ENCODE measurements at regions not wholly inside any gene's neighbourhood (a gene's known extent, or its start where the extent isn't known, plus 50 kb on each side); places are given as distances from the start of the nearest gene placed in this dataset.
"Not testable (repeated sequence)": the region's sequence is repeated elsewhere in the genome, so short reads cannot be mapped to it uniquely, and the experiment has no call there.

GRCh38 chr2:106323337-106324013 is 129.4 kb upstream of the UXS1 start:
- H3K4me3 ChIP-seq (ENCODE audit: low read length in 2 of 2) = no peak overlapping the region
- no peak overlapping the region for H3K27ac ChIP-seq (ENCODE audit: low read depth in 1 of 2, low read length in 1 of 2)
- H3K9me3 ChIP-seq (ENCODE audit: control insufficient read depth in 2 of 2, insufficient read depth in 1 of 2, low read length in 1 of 2) = no peaks in the 10 kb centered on the region
- H3K36me3 ChIP-seq (ENCODE audit: control insufficient read depth in 2 of 2, insufficient read depth in 2 of 2, low read length in 1 of 2) = no peaks in the 10 kb centered on the region
- H3K27me3 ChIP-seq (ENCODE audit: control insufficient read depth in 2 of 2, insufficient read depth in 1 of 2, low read length in 1 of 2) = no peaks in the 10 kb centered on the region
- no peaks in the 10 kb centered on the region for H3K4me1 ChIP-seq (ENCODE audit: control insufficient read depth in 2 of 2, insufficient read depth in 2 of 2, low read length in 2 of 2)
- DNase-seq (ENCODE audit: low read depth in 6 of 9, low spot score in 9 of 9) = no peak
- 64% methylated on average over 10 of the region's 10 CpGs for WGBS

DNA sequence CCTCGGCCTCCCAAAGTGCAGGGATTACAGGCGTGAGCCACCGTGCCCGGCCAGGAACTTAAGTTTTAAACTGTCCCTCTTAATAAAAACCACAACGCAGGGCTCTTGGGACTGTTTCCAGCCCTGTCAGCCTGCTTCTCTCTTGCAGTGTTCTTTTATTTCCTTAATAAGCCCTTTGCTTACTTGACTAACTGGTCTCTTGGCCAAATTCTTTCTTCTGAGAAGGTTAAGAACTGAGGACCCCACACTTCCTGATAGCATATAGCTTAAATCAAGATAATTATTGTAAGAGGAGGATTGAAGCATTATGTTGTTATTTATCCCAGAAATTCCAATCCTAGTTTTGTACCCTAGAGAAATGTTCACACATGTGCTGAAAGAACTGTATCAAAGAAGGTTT is 128.2 kb upstream of the UXS1 start:
- no peaks in the 10 kb centered on the region for H3K27me3 ChIP-seq (ENCODE audit: control insufficient read depth in 2 of 2, insufficient read depth in 1 of 2, low read length in 1 of 2)
- no peak overlapping the region for H3K27ac ChIP-seq (ENCODE audit: low read depth in 1 of 2, low read length in 1 of 2)
- H3K36me3 ChIP-seq (ENCODE audit: control insufficient read depth in 2 of 2, insufficient read depth in 2 of 2, low read length in 1 of 2) = no peaks in the 10 kb centered on the region
- WGBS = 86% methylated on average over 5 of the region's 5 CpGs
- no peak overlapping the region for H3K4me3 ChIP-seq (ENCODE audit: low read length in 2 of 2)
- H3K9me3 ChIP-seq (ENCODE audit: control insufficient read depth in 2 of 2, insufficient read depth in 1 of 2, low read length in 1 of 2) = no peaks in the 10 kb centered on the region
- DNase-seq (ENCODE audit: low read depth in 6 of 9, low spot score in 9 of 9) = no peak
- H3K4me1 ChIP-seq (ENCODE audit: control insufficient read depth in 2 of 2, insufficient read depth in 2 of 2, low read length in 2 of 2) = no peaks in the 10 kb centered on the region

- H3K27ac ChIP-seq (ENCODE audit: low read depth in 1 of 2, low read length in 1 of 2); H3K9me3 ChIP-seq (ENCODE audit: control insufficient read depth in 2 of 2, insufficient read depth in 1 of 2, low read length in 1 of 2); DNase-seq (ENCODE audit: low read depth in 6 of 9, low spot score in 9 of 9); H3K4me1 ChIP-seq (ENCODE audit: control insufficient read depth in 2 of 2, insufficient read depth in 2 of 2, low read length in 2 of 2); H3K4me3 ChIP-seq (ENCODE audit: low read length in 2 of 2); H3K36me3 ChIP-seq (ENCODE audit: control insufficient read depth in 2 of 2, insufficient read depth in 2 of 2, low read length in 1 of 2); H3K27me3 ChIP-seq (ENCODE audit: control insufficient read depth in 2 of 2, insufficient read depth in 1 of 2, low read length in 1 of 2): not testable (repeated sequence)
- 97% methylated on average over 2 of the region's 2 CpGs for WGBS
These were observed 126.3 kb upstream of the UXS1 start for GRCh38 chr2:106320439-106320838.

DNA sequence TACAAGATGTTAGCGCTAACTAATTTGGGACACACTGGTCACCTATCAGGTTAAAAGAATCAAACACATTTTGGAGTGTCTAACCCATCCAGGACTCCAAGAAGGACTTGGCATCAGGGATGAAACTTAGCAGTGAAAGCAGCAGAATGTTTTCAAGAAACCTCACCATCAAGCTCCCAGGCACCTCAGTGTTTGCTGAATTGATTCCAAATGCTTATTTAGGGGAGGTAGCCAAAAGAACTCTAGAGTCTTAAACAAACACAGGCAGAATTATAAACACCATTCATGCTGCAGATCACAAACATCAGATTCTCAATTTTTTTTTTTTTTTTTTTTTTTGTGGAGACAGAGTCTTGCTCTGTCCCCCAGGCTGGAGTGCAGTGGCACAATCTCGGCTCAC is 122.8 kb upstream of the UXS1 start:
- no peak overlapping the region for H3K27ac ChIP-seq (ENCODE audit: low read depth in 1 of 2, low read length in 1 of 2)
- DNase-seq (ENCODE audit: low read depth in 6 of 9, low spot score in 9 of 9) = no peak

GRCh38 chr2:106314444-106314843 is 120.3 kb upstream of the UXS1 start:
- H3K27me3 ChIP-seq (ENCODE audit: control insufficient read depth in 2 of 2, insufficient read depth in 1 of 2, low read length in 1 of 2) = no peaks in the 10 kb centered on the region
- 59% methylated on average over 3 of the region's 3 CpGs for WGBS
- DNase-seq (ENCODE audit: low read depth in 6 of 9, low spot score in 9 of 9) = peak in 2 of 9 donors; percentile 3 to 19
- no peaks in the 10 kb centered on the region for H3K9me3 ChIP-seq (ENCODE audit: control insufficient read depth in 2 of 2, insufficient read depth in 1 of 2, low read length in 1 of 2)
- no peak overlapping the region for H3K4me3 ChIP-seq (ENCODE audit: low read length in 2 of 2)
- no peaks in the 10 kb centered on the region for H3K36me3 ChIP-seq (ENCODE audit: control insufficient read depth in 2 of 2, insufficient read depth in 2 of 2, low read length in 1 of 2)
- H3K4me1 ChIP-seq (ENCODE audit: control insufficient read depth in 2 of 2, insufficient read depth in 2 of 2, low read length in 2 of 2) = no peaks in the 10 kb centered on the region
- H3K27ac ChIP-seq (ENCODE audit: low read depth in 1 of 2, low read length in 1 of 2) = no peak overlapping the region

More for the DNA sequence above, 122.8 kb upstream of the UXS1 start:
- H3K27me3 ChIP-seq (ENCODE audit: control insufficient read depth in 2 of 2, insufficient read depth in 1 of 2, low read length in 1 of 2) = no peaks in the 10 kb centered on the region
- no peaks in the 10 kb centered on the region for H3K4me1 ChIP-seq (ENCODE audit: control insufficient read depth in 2 of 2, insufficient read depth in 2 of 2, low read length in 2 of 2)
- no peaks in the 10 kb centered on the region for H3K9me3 ChIP-seq (ENCODE audit: control insufficient read depth in 2 of 2, insufficient read depth in 1 of 2, low read length in 1 of 2)
- no peaks in the 10 kb centered on the region for H3K36me3 ChIP-seq (ENCODE audit: control insufficient read depth in 2 of 2, insufficient read depth in 2 of 2, low read length in 1 of 2)
- 98% methylated on average over 2 of the region's 2 CpGs for WGBS
- no peak overlapping the region for H3K4me3 ChIP-seq (ENCODE audit: low read length in 2 of 2)

DNA sequence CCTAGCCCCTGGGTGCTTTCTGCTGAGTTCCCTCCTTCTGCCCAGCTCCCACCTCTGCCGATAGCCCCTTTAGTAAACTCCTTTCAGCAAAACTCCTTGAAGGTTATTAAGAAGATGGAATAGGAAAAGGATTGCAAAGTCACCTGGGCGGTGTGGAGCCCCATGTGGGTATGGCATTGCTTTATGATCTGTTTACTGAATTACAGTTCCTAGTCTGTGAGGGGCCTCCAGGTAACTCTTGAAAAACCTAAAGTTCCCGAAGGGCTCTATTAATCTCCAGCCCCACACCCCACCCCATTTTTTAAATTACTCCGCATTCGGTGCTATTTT is 116.9 kb upstream of the UXS1 start:
- Histone ChIP-seq H3K36me3 (ENCODE audit: control insufficient read depth in 2 of 2, insufficient read depth in 2 of 2, low read length in 1 of 2) (no peaks in the 10 kb centered on the region), H3K9me3 (ENCODE audit: control insufficient read depth in 2 of 2, insufficient read depth in 1 of 2, low read length in 1 of 2) (no peaks in the 10 kb centered on the region), H3K4me3 (ENCODE audit: low read length in 2 of 2) (no peak overlapping the region), H3K27ac (ENCODE audit: low read depth in 1 of 2, low read length in 1 of 2) (no peak overlapping the region), H3K27me3 (ENCODE audit: control insufficient read depth in 2 of 2, insufficient read depth in 1 of 2, low read length in 1 of 2) (no peaks in the 10 kb centered on the region), H3K4me1 (ENCODE audit: control insufficient read depth in 2 of 2, insufficient read depth in 2 of 2, low read length in 2 of 2) (no peaks in the 10 kb centered on the region)
- no peak for DNase-seq (ENCODE audit: low read depth in 6 of 9, low spot score in 9 of 9)
- WGBS = 97% methylated on average over 5 of the region's 5 CpGs

DNA sequence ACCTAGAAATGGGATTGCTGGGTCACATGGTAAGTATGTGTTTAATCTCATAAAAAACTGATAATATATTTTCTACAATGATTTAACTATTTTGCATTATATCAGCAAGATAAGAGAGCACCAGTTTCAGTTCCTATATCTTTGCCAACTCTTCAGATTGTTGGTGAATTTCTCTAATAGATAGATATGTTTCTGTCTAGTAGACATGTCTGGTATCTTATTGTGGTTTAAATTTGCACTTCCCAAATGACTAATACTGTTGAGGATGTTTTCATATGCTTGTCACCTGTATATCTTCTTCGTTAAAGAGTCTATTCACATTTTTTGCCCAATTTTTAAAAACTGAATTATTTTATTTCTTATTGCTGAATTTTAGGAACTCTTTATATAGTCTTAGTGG is 113.8 kb upstream of the UXS1 start:
- Histone ChIP-seq H3K36me3 (ENCODE audit: control insufficient read depth in 2 of 2, insufficient read depth in 2 of 2, low read length in 1 of 2) (no peaks in the 10 kb centered on the region), H3K27me3 (ENCODE audit: control insufficient read depth in 2 of 2, insufficient read depth in 1 of 2, low read length in 1 of 2) (no peaks in the 10 kb centered on the region), H3K4me1 (ENCODE audit: control insufficient read depth in 2 of 2, insufficient read depth in 2 of 2, low read length in 2 of 2) (no peaks in the 10 kb centered on the region), H3K9me3 (ENCODE audit: control insufficient read depth in 2 of 2, insufficient read depth in 1 of 2, low read length in 1 of 2) (no peaks in the 10 kb centered on the region), H3K4me3 (ENCODE audit: low read length in 2 of 2) (no peak overlapping the region), H3K27ac (ENCODE audit: low read depth in 1 of 2, low read length in 1 of 2) (no peak overlapping the region)
- 90% methylated on average over 1 of the region's 1 CpG for WGBS
- DNase-seq (ENCODE audit: low read depth in 6 of 9, low spot score in 9 of 9) = no peak

DNA sequence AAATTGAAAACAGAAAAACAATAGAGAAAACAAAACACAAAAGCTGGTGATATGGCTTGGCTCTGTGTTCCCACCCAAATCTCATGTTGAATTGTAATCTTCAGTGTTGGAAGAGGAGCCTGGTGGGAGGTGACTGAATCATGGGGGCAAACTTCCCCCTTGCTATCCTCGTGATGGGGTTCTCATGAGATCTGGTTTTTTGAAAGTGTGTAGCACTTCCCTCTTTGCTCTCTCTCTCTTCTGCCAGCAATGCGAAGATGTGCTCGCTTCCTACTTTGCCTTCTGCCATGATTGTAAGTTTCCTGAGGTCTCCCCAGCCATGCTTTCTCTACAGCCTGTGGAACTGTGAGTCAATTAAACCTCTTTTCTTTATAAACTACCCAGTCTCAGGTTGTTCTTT is 112.3 kb upstream of the UXS1 start:
- Histone ChIP-seq H3K4me3 (ENCODE audit: low read length in 2 of 2) (no peak overlapping the region), H3K27me3 (ENCODE audit: control insufficient read depth in 2 of 2, insufficient read depth in 1 of 2, low read length in 1 of 2) (no peaks in the 10 kb centered on the region), H3K36me3 (ENCODE audit: control insufficient read depth in 2 of 2, insufficient read depth in 2 of 2, low read length in 1 of 2) (no peaks in the 10 kb centered on the region), H3K4me1 (ENCODE audit: control insufficient read depth in 2 of 2, insufficient read depth in 2 of 2, low read length in 2 of 2) (no peaks in the 10 kb centered on the region), H3K9me3 (ENCODE audit: control insufficient read depth in 2 of 2, insufficient read depth in 1 of 2, low read length in 1 of 2) (no peaks in the 10 kb centered on the region), H3K27ac (ENCODE audit: low read depth in 1 of 2, low read length in 1 of 2) (no peak overlapping the region)
- WGBS = 77% methylated on average over 3 of the region's 3 CpGs
- no peak for DNase-seq (ENCODE audit: low read depth in 6 of 9, low spot score in 9 of 9)

GRCh38 chr2:106304612-106305184 is 110.6 kb upstream of the UXS1 start:
- WGBS = 94% methylated on average over 5 of the region's 5 CpGs
- H3K4me3 ChIP-seq (ENCODE audit: low read length in 2 of 2) = no peak overlapping the region

More at GRCh38 chr2:106304612-106305184, 110.6 kb upstream of the UXS1 start:
- no peaks in the 10 kb centered on the region for H3K27me3 ChIP-seq (ENCODE audit: control insufficient read depth in 2 of 2, insufficient read depth in 1 of 2, low read length in 1 of 2)
- DNase-seq (ENCODE audit: low read depth in 6 of 9, low spot score in 9 of 9) = no peak
- no peak overlapping the region for H3K27ac ChIP-seq (ENCODE audit: low read depth in 1 of 2, low read length in 1 of 2)
- no peaks in the 10 kb centered on the region for H3K9me3 ChIP-seq (ENCODE audit: control insufficient read depth in 2 of 2, insufficient read depth in 1 of 2, low read length in 1 of 2)
- no peaks in the 10 kb centered on the region for H3K36me3 ChIP-seq (ENCODE audit: control insufficient read depth in 2 of 2, insufficient read depth in 2 of 2, low read length in 1 of 2)
- H3K4me1 ChIP-seq (ENCODE audit: control insufficient read depth in 2 of 2, insufficient read depth in 2 of 2, low read length in 2 of 2) = no peaks in the 10 kb centered on the region
